ENCODE measurements at regions not wholly inside any gene's neighbourhood (a gene's known extent, or its start where the extent isn't known, plus 50 kb on each side); places are given as distances from the start of the nearest gene placed in this dataset.

GRCh38 chr1:22376001-22376400, 75.7 kb upstream of the ZBTB40 start:
- no peak overlapping the region for H3K27ac ChIP-seq
- no peak for TF ChIP-seq CTCF (IDR thresholded peaks at IDR 0.05)
- no peak for TF ChIP-seq ZFX (IDR thresholded peaks at IDR 0.05; ENCODE audit: borderline replicate concordance)

GRCh38 chr1:22376546-22376945, 75.1 kb upstream of the ZBTB40 start:
- TF ChIP-seq CTCF (IDR thresholded peaks at IDR 0.05) (no peak), ZFX (IDR thresholded peaks at IDR 0.05; ENCODE audit: borderline replicate concordance) (no peak)
- H3K27ac ChIP-seq = no peak overlapping the region

GRCh38 chr1:22376976-22377375, 74.7 kb upstream of the ZBTB40 start:
- TF ChIP-seq ZFX (IDR thresholded peaks at IDR 0.05; ENCODE audit: borderline replicate concordance) (no peak), CTCF (IDR thresholded peaks at IDR 0.05) (no peak)
- no peak overlapping the region for H3K27ac ChIP-seq

- H3K27ac ChIP-seq = no peak overlapping the region
- no peak for TF ChIP-seq ZFX (IDR thresholded peaks at IDR 0.05; ENCODE audit: borderline replicate concordance)
- TF ChIP-seq CTCF (IDR thresholded peaks at IDR 0.05) = no peak
Observed at GRCh38 chr1:22379566-22379965, 72.1 kb upstream of the ZBTB40 start.

GRCh38 chr1:22380024-22380785, 71.4 kb upstream of the ZBTB40 start:
- no peak for TF ChIP-seq ZFX (IDR thresholded peaks at IDR 0.05; ENCODE audit: borderline replicate concordance)
- no peak for TF ChIP-seq CTCF (IDR thresholded peaks at IDR 0.05)
- no peak overlapping the region for H3K27ac ChIP-seq

- no peak overlapping the region for H3K27ac ChIP-seq
- TF ChIP-seq CTCF (IDR thresholded peaks at IDR 0.05) (no peak), ZFX (IDR thresholded peaks at IDR 0.05; ENCODE audit: borderline replicate concordance) (no peak)
Observed at GRCh38 chr1:22383526-22384294, 67.9 kb upstream of the ZBTB40 start.

- H3K27ac ChIP-seq = no peak overlapping the region
- TF ChIP-seq CTCF (IDR thresholded peaks at IDR 0.05) (no peak), ZFX (IDR thresholded peaks at IDR 0.05; ENCODE audit: borderline replicate concordance) (no peak)
Observed at GRCh38 chr1:22385537-22385936, 66.1 kb upstream of the ZBTB40 start.
